CD4-positive, alpha-beta T cell (primary cell): ENCODE measurements at regions not wholly inside any gene's neighbourhood (a gene's known extent, or its start where the extent isn't known, plus 50 kb on each side); places are given as distances from the start of the nearest gene placed in this dataset.
A peak's percentile ranks its signal among the peaks of the same experiment; 100 is the strongest.

ENCODE experiments used
- ATAC-seq: fragments of 200-7000 bp; cut with Tn5 transposase; one replicate; pipeline ENCODE4 v1.10.0; 2022; ENCODE audit warnings: mild to moderate bottlenecking; ENCODE audit not compliant: poor library complexity
- CTCF ChIA-PET: fragments of 350-600 bp; sonication (Branson Sonifier 250); formaldehyde crosslinking; loops from one replicate; lab custom pipeline; 2021; ENCODE audit warnings: antibody characterized with exemption, inconsistent platforms; lab: Charles Lee
- POLR2A ChIA-PET: fragments of 350-600 bp; sonication (Branson Sonifier 250); formaldehyde crosslinking; loops from one replicate; lab custom pipeline; 2021; ENCODE audit warnings: antibody characterized with exemption, inconsistent platforms; lab: Charles Lee
- DNase-seq, 14 experiments: peaks; one replicate each; pipeline ENCODE4 v3.0.0-alpha.2; 2013 to 2020; ENCODE audit warnings: mixed read lengths in 2 of 14
- H3K27ac ChIP-seq, 2 donors: one replicate each; pipeline versions ENCODE4 v1.5.1 to v1.7.0; 2013; ENCODE audit warnings: low read length in 2 of 2, low read depth in 1 of 2, mild to moderate bottlenecking in 1 of 2
- H3K27me3 ChIP-seq, 2 experiments: 1 replicate in 1 of 2; 2 replicates in 1 of 2; pipeline versions ENCODE4 v1.6.1 to v1.7.0; 2013; ENCODE audit warnings: low read length in 2 of 2, control low read depth in 1 of 2, mild to moderate bottlenecking in 1 of 2, moderate library complexity in 1 of 2; ENCODE audit not compliant: insufficient read depth in 2 of 2, control insufficient read depth in 1 of 2
- H3K36me3 ChIP-seq: one replicate; pipeline ENCODE4 v1.6.1; 2013; ENCODE audit warnings: low read length, control low read depth; ENCODE audit not compliant: insufficient read depth
- H3K4me1 ChIP-seq: one replicate; pipeline ENCODE4 v1.6.1; 2013; ENCODE audit warnings: low read length, control low read depth; ENCODE audit not compliant: insufficient read depth
- H3K4me3 ChIP-seq: one replicate; pipeline ENCODE4 v1.5.1; 2013; ENCODE audit warnings: mild to moderate bottlenecking, low read length, moderate library complexity
- H3K9me3 ChIP-seq, 2 experiments: 1 replicate in 1 of 2; 2 replicates in 1 of 2; pipeline versions ENCODE4 v1.6.1 to v1.7.0; 2013; ENCODE audit warnings: low read length in 2 of 2, mild to moderate bottlenecking in 2 of 2, control low read depth in 1 of 2, moderate library complexity in 1 of 2; ENCODE audit not compliant: control insufficient read depth in 1 of 2, insufficient read depth in 1 of 2
- H3K27ac Mint-ChIP-seq: one replicate; pipeline ENCODE4 v1.8.0; 2020; ENCODE audit warnings: mixed read lengths
- H3K27me3 Mint-ChIP-seq: one replicate; pipeline ENCODE4 v1.8.0; 2021; ENCODE audit warnings: mixed read lengths
- H3K36me3 Mint-ChIP-seq: one replicate; pipeline ENCODE4 v1.8.0; 2021; ENCODE audit warnings: low read depth, mixed read lengths
- H3K4me1 Mint-ChIP-seq: one replicate; pipeline ENCODE4 v1.8.0; 2021; ENCODE audit warnings: low read depth, mixed read lengths
- H3K4me3 Mint-ChIP-seq: one replicate; pipeline ENCODE4 v1.8.0; 2020; ENCODE audit warnings: mild to moderate bottlenecking, mixed read lengths
- H3K9me3 Mint-ChIP-seq: one replicate; pipeline ENCODE4 v1.8.0; 2020; ENCODE audit warnings: mixed read lengths
- intact Hi-C, 2 experiments: fragments of 100-400 bp; cut with DNase I in 1 of 2; cut with micrococcal nuclease in 1 of 2; formaldehyde crosslinking; loops; one replicate each; pipeline versions ENCODE4 v1.15.1 to v1.9.0; 2023 to 2025; cut with DNase I, micrococcal nuclease
- TF ChIP-seq, protein P1 (sequence below): fragments of 200-600 bp; IDR thresholded peaks from one replicate; pipeline ENCODE4 v1.8.0; 2022; ENCODE audit warnings: antibody characterized with exemption, mild to moderate bottlenecking

DNA sequence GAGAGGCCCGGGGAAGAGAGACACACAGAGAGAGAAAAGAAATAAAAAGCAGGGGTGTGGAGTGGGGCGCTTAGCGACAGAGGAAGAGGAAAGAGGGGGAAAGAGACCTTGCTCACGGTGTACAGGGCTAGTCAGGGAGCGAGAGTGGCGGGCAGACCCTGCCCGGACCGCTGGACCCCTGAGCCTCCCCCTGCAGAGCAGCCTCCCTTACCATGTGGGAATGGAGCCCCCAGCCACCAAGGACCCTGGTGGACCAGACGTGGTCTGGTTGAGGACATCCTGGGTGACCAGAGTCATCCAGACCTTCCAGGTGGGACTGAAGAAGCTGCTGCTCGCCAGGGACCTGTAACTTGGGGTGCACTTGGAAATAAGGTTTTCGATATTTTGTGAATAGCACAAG lies 129.6 kb downstream of the CHSY1 start:
- Histone ChIP-seq H3K27ac (no peak overlapping the region), H3K9me3 (no peaks in the 10 kb centered on the region), H3K4me3 (no peak overlapping the region), H3K4me1 (peaks cover 32% of the 10 kb centered on the region), H3K36me3 (no peaks in the 10 kb centered on the region), H3K27me3 (no peaks in the 10 kb centered on the region)
- CTCF ChIA-PET: no interaction called here
- Mint-ChIP-seq H3K36me3 (no peaks in the 10 kb centered on the region), H3K27ac (no peak overlapping the region), H3K4me3 (peak overlapping the region; percentile 36), H3K9me3 (no peaks in the 10 kb centered on the region), H3K4me1 (peaks cover 39% of the 10 kb centered on the region), H3K27me3 (no peaks in the 10 kb centered on the region)
- no peak for DNase-seq
- TF ChIP-seq, protein P1, sequence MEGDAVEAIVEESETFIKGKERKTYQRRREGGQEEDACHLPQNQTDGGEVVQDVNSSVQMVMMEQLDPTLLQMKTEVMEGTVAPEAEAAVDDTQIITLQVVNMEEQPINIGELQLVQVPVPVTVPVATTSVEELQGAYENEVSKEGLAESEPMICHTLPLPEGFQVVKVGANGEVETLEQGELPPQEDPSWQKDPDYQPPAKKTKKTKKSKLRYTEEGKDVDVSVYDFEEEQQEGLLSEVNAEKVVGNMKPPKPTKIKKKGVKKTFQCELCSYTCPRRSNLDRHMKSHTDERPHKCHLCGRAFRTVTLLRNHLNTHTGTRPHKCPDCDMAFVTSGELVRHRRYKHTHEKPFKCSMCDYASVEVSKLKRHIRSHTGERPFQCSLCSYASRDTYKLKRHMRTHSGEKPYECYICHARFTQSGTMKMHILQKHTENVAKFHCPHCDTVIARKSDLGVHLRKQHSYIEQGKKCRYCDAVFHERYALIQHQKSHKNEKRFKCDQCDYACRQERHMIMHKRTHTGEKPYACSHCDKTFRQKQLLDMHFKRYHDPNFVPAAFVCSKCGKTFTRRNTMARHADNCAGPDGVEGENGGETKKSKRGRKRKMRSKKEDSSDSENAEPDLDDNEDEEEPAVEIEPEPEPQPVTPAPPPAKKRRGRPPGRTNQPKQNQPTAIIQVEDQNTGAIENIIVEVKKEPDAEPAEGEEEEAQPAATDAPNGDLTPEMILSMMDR: no peak
- intact Hi-C loops: loop anchor here in 1 of 2 experiments (10.0 kb wide), 1 partner anchor 73 kb away; no protein-coding TSS in a partner anchor
- POLR2A ChIA-PET: no interaction called here
- ATAC-seq: no peak

DNA sequence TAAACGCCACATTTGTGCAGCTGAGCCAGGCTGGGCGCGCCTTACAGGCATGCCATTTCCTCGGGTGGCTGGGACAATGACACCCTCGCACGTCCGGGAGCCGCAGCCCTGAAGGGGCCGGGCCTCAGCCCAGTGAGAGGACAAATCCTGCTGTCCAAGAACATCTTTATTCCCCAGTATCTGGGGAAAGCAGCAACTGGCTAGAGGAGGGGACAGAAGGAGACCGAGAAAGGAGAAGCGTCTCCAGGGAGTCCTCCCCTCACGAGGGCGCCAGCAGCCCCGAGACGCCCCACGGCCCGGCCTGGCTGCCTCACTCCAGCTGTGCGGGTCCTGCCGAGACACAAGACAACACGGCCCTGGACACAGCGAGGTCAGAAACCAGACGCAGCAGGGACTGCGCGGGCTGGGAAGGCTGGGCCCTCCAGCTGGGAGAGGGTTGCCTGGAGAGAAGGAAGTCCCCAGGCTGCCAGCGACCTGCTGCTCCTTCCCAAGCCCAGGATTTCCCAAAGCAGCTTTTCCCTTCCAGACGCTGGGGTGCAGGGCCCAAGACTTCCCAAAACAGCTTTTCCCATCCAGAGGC lies 130.2 kb downstream of the CHSY1 start:
- DNase-seq (peak in 9 of 14 experiments; percentile 9 to 44 (median 26)), ATAC-seq (peak; percentile 52)
- intact Hi-C loops: loop anchor here in 1 of 2 experiments (10.0 kb wide), 1 partner anchor 73 kb away; no protein-coding TSS in a partner anchor
- Mint-ChIP-seq H3K9me3 (no peaks in the 10 kb centered on the region), H3K4me1 (peaks cover 32% of the 10 kb centered on the region), H3K27me3 (no peaks in the 10 kb centered on the region), H3K36me3 (no peaks in the 10 kb centered on the region), H3K27ac (no peak overlapping the region), H3K4me3 (peak overlapping the region; percentile 36)
- Histone ChIP-seq H3K36me3 (no peaks in the 10 kb centered on the region), H3K27ac (no peak overlapping the region), H3K4me3 (no peak overlapping the region), H3K9me3 (no peaks in the 10 kb centered on the region), H3K27me3 (no peaks in the 10 kb centered on the region), H3K4me1 (peaks cover 25% of the 10 kb centered on the region)
- ChIA-PET CTCF (no interaction called here), POLR2A (no interaction called here)
- TF ChIP-seq, protein P1: no peak

DNA sequence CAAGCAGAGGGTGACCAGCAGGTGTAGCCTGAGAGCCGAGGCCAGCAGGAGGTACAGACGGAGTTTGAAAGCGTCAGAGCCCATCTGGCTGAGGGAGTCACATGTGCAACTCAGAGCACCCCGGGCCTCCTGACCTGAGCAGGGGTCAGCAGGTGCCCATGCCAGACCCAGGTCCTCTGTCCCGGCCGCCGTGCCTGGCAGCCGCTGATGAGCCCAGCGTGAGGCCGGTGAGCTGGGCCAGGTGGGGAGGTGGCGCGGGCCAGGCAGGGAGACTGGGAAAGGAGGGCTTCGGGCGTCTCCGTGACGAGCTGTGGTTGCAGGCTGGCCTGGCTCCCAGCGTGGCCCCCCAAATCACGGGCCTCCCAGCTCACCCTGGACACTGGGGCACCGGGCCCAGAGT lies 130.9 kb downstream of the CHSY1 start:
- intact Hi-C loops: loop anchor here in 1 of 2 experiments (10.0 kb wide), 1 partner anchor 74 kb away; no protein-coding TSS in a partner anchor
- Histone ChIP-seq H3K9me3 (no peaks in the 10 kb centered on the region), H3K4me1 (peaks cover 19% of the 10 kb centered on the region), H3K27me3 (no peaks in the 10 kb centered on the region), H3K27ac (no peak overlapping the region), H3K4me3 (no peak overlapping the region), H3K36me3 (no peaks in the 10 kb centered on the region)
- CTCF ChIA-PET: no interaction called here
- DNase-seq: no peak
- no peaks in the 10 kb centered on the region for H3K9me3 Mint-ChIP-seq
- POLR2A ChIA-PET: no interaction called here
- TF ChIP-seq, protein P1: no peak
- H3K27me3 Mint-ChIP-seq: no peaks in the 10 kb centered on the region
- peaks cover 26% of the 10 kb centered on the region for H3K4me1 Mint-ChIP-seq
- no peak for ATAC-seq
- no peak overlapping the region for H3K4me3 Mint-ChIP-seq
- no peaks in the 10 kb centered on the region for H3K36me3 Mint-ChIP-seq
- H3K27ac Mint-ChIP-seq: no peak overlapping the region
